B cell (primary cell): ENCODE measurements at regions not wholly inside any gene's neighbourhood (a gene's known extent, or its start where the extent isn't known, plus 50 kb on each side); places are given as distances from the start of the nearest gene placed in this dataset.

Experiments
- ATAC-seq: fragments of 200-7000 bp; cut with Tn5 transposase; one replicate; pipeline ENCODE4 v1.10.0; 2021; ENCODE audit warnings: low read depth, mild to moderate bottlenecking, moderate number of reproducible peaks, moderate library complexity
- CTCF ChIA-PET: fragments of 350-600 bp; sonication (Branson Sonifier 250); formaldehyde crosslinking; loops from one replicate; lab custom pipeline; 2021; ENCODE audit warnings: antibody characterized with exemption, inconsistent platforms; lab: Charles Lee
- POLR2A ChIA-PET: fragments of 350-600 bp; sonication (Branson Sonifier 250); formaldehyde crosslinking; loops from one replicate; lab custom pipeline; 2021; ENCODE audit warnings: antibody characterized with exemption; lab: Charles Lee
- DNase-seq: peaks from one replicate; pipeline ENCODE4 v3.0.0; 2013
- H2AFZ ChIP-seq: 2 replicates; pipeline ENCODE4 v1.6.1; 2012; ENCODE audit warnings: mild to moderate bottlenecking, low read depth, low read length; ENCODE audit not compliant: insufficient read depth, poor library complexity, severe bottlenecking
- H3K27ac ChIP-seq, 2 donors: 1 replicate in 1 of 2; 2 replicates in 1 of 2; pipeline ENCODE4 v1.5.1; 2012 to 2013; ENCODE audit warnings: low read length in 2 of 2, mild to moderate bottlenecking in 2 of 2, moderate library complexity in 1 of 2
- H3K27me3 ChIP-seq, 4 experiments: fragments of 200-600 bp in 1 of 4; sonication (generic) in 1 of 4; replicated peaks in 1 of 4; 1 replicate in 2 of 4; 2 replicates in 2 of 4; pipeline versions ENCODE4 v1.6.1 to v1.7.0; 2013 to 2016; ENCODE audit warnings: low read length in 3 of 4, mild to moderate bottlenecking in 2 of 4, mixed read lengths in 1 of 4, moderate library complexity in 1 of 4; ENCODE audit not compliant: insufficient read depth in 4 of 4, control insufficient read depth in 3 of 4; ENCODE audit errors: control extremely low read depth in 1 of 4
- H3K36me3 ChIP-seq, 2 experiments: replicated peaks in 1 of 2; 1 replicate in 1 of 2; 2 replicates in 1 of 2; pipeline versions ENCODE4 v1.6.1 to v1.7.1; 2013; ENCODE audit warnings: low read length in 1 of 2; ENCODE audit not compliant: insufficient read depth in 2 of 2, control insufficient read depth in 1 of 2; ENCODE audit errors: control extremely low read depth in 1 of 2, extremely low read depth in 1 of 2
- H3K4me1 ChIP-seq, 2 donors: fragments of 200-600 bp in 1 of 2; sonication (generic) in 1 of 2; 1 replicate in 1 of 2; 2 replicates in 1 of 2; pipeline versions ENCODE4 v1.5.1 to v1.6.1; 2013 to 2017; ENCODE audit warnings: low read length in 2 of 2; ENCODE audit not compliant: control insufficient read depth in 2 of 2, insufficient read depth in 2 of 2
- H3K4me2 ChIP-seq: replicated peaks from 2 replicates; pipeline ENCODE3; 2012; ENCODE audit warnings: mild to moderate bottlenecking, low read depth, low read length; ENCODE audit not compliant: poor library complexity, severe bottlenecking
- H3K4me3 ChIP-seq, 5 experiments: fragments of 200-600 bp in 1 of 5; sonication (generic) in 1 of 5; 1 replicate in 3 of 5; 2 replicates in 2 of 5; pipeline versions ENCODE4 v1.5.1 to v1.7.0; 2011 to 2016; ENCODE audit warnings: low read length in 4 of 5, mild to moderate bottlenecking in 4 of 5, low read depth in 2 of 5, control low read depth in 1 of 5, moderate library complexity in 1 of 5; ENCODE audit not compliant: insufficient read depth in 1 of 5; ENCODE audit errors: control extremely low read depth in 1 of 5, extremely low read depth in 1 of 5
- H3K79me2 ChIP-seq: fragments of 200-600 bp; sonication (generic); one replicate; pipeline ENCODE4 v1.6.0; 2016; ENCODE audit warnings: low read length; ENCODE audit not compliant: control insufficient read depth, insufficient read depth
- H3K9ac ChIP-seq: fragments of 200-600 bp; sonication (generic); 2 replicates; pipeline ENCODE4 v1.6.1; 2017; ENCODE audit warnings: mild to moderate bottlenecking, low read length, moderate library complexity
- H3K9me3 ChIP-seq, 3 donors: one replicate each; pipeline versions ENCODE4 v1.6.1 to v1.7.1; 2013; ENCODE audit warnings: low read length in 2 of 3; ENCODE audit not compliant: control insufficient read depth in 2 of 3, insufficient read depth in 1 of 3; ENCODE audit errors: control extremely low read depth in 1 of 3
- H4K20me1 ChIP-seq: 2 replicates; pipeline ENCODE4 v1.6.0; 2012; ENCODE audit warnings: mild to moderate bottlenecking, low read length; ENCODE audit not compliant: insufficient read depth, control insufficient read depth, poor library complexity, severe bottlenecking
- H3K27ac Mint-ChIP-seq: one replicate; pipeline ENCODE4 v1.8.0; 2021; ENCODE audit warnings: mixed read lengths
- H3K27me3 Mint-ChIP-seq: one replicate; pipeline ENCODE4 v1.8.0; 2021; ENCODE audit warnings: mixed read lengths
- H3K4me1 Mint-ChIP-seq: one replicate; pipeline ENCODE4 v1.8.0; 2021; ENCODE audit warnings: mixed read lengths
- H3K4me3 Mint-ChIP-seq: one replicate; pipeline ENCODE4 v1.8.0; 2021; ENCODE audit warnings: mixed read lengths
- H3K9me3 Mint-ChIP-seq: one replicate; pipeline ENCODE4 v1.8.0; 2022; ENCODE audit warnings: mixed read lengths; ENCODE audit not compliant: insufficient read depth
- EZH2 ChIP-seq: IDR thresholded peaks from 2 replicates; pipeline ENCODE4 v1.6.1; 2012; ENCODE audit warnings: borderline replicate concordance, low read depth, mild to moderate bottlenecking, moderate library complexity, low read length; ENCODE audit not compliant: insufficient read depth, poor library complexity, severe bottlenecking
- WGBS: methylation state at CpG from one replicate; pipeline ENCODE4 v1.1.5; 2013; ENCODE audit warnings: missing lambda C conversion rate; ENCODE audit not compliant: insufficient coverage; 5-methylcytosine and 5-hydroxymethylcytosine counted together
- intact Hi-C: fragments of 100-400 bp; cut with micrococcal nuclease; formaldehyde crosslinking; loops from one replicate; pipeline ENCODE4 v1.10.0; 2022
- TF ChIP-seq, protein P1 (sequence below): fragments of 200-600 bp; IDR thresholded peaks from one replicate; pipeline ENCODE4 v1.8.0; 2022; ENCODE audit warnings: antibody characterized with exemption, mild to moderate bottlenecking

DNA sequence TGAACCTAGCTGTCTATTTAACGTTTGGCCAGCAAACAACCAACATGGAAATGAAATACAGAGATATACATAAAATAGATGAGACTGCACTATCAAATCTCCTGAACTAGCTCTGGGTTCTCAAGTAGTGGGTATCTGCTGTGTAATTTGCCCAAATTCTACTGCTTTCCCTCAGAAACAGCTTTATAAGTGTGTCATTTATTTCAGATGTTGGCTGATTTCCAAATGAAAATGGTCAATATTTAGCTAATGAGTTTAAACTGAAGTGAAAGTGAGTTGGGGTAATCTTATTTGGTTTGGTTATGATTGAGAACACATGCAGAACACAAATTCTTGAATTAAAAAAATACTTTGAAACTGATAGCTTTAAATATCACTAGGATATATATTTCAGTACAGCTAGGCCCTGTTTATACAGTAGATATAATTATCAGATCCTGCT lies 601.7 kb upstream of the CXADR start:
- Histone ChIP-seq H3K4me3 (no peak overlapping the region), H4K20me1 (no peaks in the 10 kb centered on the region), H3K79me2 (no peaks in the 10 kb centered on the region), H3K9me3 (peaks cover 0 to 2% (median 0%) of the 10 kb centered on the region in 3 donors), H3K36me3 (no peaks in the 10 kb centered on the region), H3K4me1 (no peaks in the 10 kb centered on the region), H3K27ac (no peak overlapping the region), H3K9ac (no peak overlapping the region), H3K27me3 (no peaks in the 10 kb centered on the region), H3K4me2 (no peak overlapping the region), H2AFZ (no peak overlapping the region)
- Mint-ChIP-seq H3K27ac (no peak overlapping the region), H3K27me3 (no peaks in the 10 kb centered on the region), H3K9me3 (peaks cover 10% of the 10 kb centered on the region), H3K4me3 (no peak overlapping the region), H3K4me1 (no peaks in the 10 kb centered on the region)
- intact Hi-C loops: no loop called here
- CTCF ChIA-PET: no interaction called here
- POLR2A ChIA-PET: no interaction called here
- DNase-seq (no peak), ATAC-seq (no peak)
- no CpG with 5 or more reads among the region's 1 CpG for WGBS
- TF ChIP-seq, protein P1, sequence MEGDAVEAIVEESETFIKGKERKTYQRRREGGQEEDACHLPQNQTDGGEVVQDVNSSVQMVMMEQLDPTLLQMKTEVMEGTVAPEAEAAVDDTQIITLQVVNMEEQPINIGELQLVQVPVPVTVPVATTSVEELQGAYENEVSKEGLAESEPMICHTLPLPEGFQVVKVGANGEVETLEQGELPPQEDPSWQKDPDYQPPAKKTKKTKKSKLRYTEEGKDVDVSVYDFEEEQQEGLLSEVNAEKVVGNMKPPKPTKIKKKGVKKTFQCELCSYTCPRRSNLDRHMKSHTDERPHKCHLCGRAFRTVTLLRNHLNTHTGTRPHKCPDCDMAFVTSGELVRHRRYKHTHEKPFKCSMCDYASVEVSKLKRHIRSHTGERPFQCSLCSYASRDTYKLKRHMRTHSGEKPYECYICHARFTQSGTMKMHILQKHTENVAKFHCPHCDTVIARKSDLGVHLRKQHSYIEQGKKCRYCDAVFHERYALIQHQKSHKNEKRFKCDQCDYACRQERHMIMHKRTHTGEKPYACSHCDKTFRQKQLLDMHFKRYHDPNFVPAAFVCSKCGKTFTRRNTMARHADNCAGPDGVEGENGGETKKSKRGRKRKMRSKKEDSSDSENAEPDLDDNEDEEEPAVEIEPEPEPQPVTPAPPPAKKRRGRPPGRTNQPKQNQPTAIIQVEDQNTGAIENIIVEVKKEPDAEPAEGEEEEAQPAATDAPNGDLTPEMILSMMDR: no peak
- TF ChIP-seq EZH2: no peak

GRCh38 chr21:16912075-16912474 lies 600.8 kb upstream of the CXADR start:
- H2AFZ ChIP-seq: no peak overlapping the region
- no peak overlapping the region for H3K4me2 ChIP-seq
- no peaks in the 10 kb centered on the region for H4K20me1 ChIP-seq
- ATAC-seq (no peak), DNase-seq (no peak)
- H3K27ac ChIP-seq: no peak overlapping the region
- ChIA-PET POLR2A (no interaction called here), CTCF (no interaction called here)
- TF ChIP-seq, protein P1: no peak
- TF ChIP-seq EZH2: no peak
- Mint-ChIP-seq H3K27ac (no peak overlapping the region), H3K9me3 (peaks cover 10% of the 10 kb centered on the region), H3K27me3 (no peaks in the 10 kb centered on the region), H3K4me1 (no peaks in the 10 kb centered on the region), H3K4me3 (no peak overlapping the region)
- intact Hi-C loops: no loop called here
- no peak overlapping the region for H3K9ac ChIP-seq
- H3K4me3 ChIP-seq: no peak overlapping the region
- H3K79me2 ChIP-seq: no peaks in the 10 kb centered on the region
- WGBS: no CpG with 5 or more reads among the region's 2 CpGs
- H3K27me3 ChIP-seq: no peaks in the 10 kb centered on the region
- H3K9me3 ChIP-seq: peaks cover 0 to 2% (median 0%) of the 10 kb centered on the region in 3 donors
- no peaks in the 10 kb centered on the region for H3K4me1 ChIP-seq
- no peaks in the 10 kb centered on the region for H3K36me3 ChIP-seq
